Activated T-helper 17 cell treated with anti-CD3 and anti-CD28 coated beads, Interleukin-2, amount 50 U/mL, for 72 hours (primary cell): ENCODE measurements at regions not wholly inside any gene's neighbourhood (a gene's known extent, or its start where the extent isn't known, plus 50 kb on each side); places are given as distances from the start of the nearest gene placed in this dataset.

Experiments used
- ATAC-seq: fragments of 150-1000 bp; cut with Tn5 transposase; replicated peaks from 2 replicates; pipeline ENCODE4 v1.10.0; 2021; ENCODE audit warnings: mild to moderate bottlenecking, moderate library complexity
- H3K27ac Mint-ChIP-seq: one replicate; pipeline ENCODE4 v1.8.0; 2022; ENCODE audit warnings: mixed read lengths
- H3K27me3 Mint-ChIP-seq: one replicate; pipeline ENCODE4 v1.8.0; 2022; ENCODE audit warnings: mixed read lengths
- H3K36me3 Mint-ChIP-seq: one replicate; pipeline ENCODE4 v1.8.0; 2022; ENCODE audit warnings: low read depth, mild to moderate bottlenecking, mixed read lengths
- H3K4me1 Mint-ChIP-seq: one replicate; pipeline ENCODE4 v1.8.0; 2022; ENCODE audit warnings: mixed read lengths
- H3K4me3 Mint-ChIP-seq: one replicate; pipeline ENCODE4 v1.8.0; 2022; ENCODE audit warnings: mild to moderate bottlenecking, mixed read lengths
- H3K9me3 Mint-ChIP-seq: one replicate; pipeline ENCODE4 v1.8.0; 2022; ENCODE audit warnings: mixed read lengths

DNA sequence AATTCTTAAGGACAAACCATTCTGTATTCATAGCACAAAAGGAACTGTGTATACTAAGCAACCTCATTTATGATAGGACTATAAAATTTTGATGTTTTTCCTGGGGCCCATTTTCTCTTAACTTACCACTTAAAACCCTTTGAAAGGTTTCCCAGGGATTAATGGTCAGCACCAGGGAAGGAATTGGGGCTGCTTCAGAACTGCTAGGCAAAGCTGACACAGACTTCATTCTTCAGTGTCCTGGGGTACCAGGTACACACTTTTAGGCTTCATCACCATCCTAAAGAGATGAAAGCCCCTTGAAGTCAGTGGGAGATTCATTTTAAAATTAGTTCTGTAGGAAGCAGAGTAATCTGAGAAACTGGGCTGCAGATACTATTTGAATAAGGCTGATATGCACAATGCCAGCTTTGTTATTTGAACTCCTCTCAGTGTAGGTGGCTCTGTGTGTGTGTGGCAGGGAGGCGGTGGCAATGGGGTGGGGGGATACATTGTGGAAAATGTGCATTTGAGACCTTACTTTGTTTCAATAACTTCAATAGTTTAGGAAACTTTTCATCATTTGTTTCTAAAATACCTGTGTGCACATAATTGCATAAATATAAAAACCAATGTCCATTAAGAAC is 329.3 kb upstream of the DCN start:
- Mint-ChIP-seq H3K9me3 (no peaks in the 10 kb centered on the region), H3K4me3 (no peak overlapping the region), H3K27me3 (peaks cover 8% of the 10 kb centered on the region), H3K27ac (no peak overlapping the region), H3K36me3 (no peaks in the 10 kb centered on the region), H3K4me1 (no peaks in the 10 kb centered on the region)
- ATAC-seq: no peak

DNA sequence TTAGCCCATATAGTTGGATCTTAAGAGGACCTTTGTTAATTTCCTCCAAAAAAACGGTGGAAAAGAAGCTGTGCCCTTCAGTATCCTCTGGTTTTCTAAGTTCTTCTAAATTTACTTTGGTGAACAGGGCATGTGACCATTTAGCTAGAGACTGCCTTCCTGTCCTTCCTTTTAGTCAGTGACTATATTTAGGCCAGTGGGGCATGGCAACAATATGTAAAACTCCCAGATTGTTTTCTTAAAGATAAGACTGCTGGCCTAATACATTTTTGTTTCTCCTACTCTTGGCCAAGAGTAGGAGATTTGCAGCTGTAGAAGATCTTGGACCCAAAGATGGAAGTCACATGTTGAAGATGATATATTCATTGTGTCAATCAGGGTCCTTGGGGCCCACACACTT is 325.1 kb upstream of the DCN start:
- no peak overlapping the region for H3K27ac Mint-ChIP-seq
- no peaks in the 10 kb centered on the region for H3K27me3 Mint-ChIP-seq

DNA sequence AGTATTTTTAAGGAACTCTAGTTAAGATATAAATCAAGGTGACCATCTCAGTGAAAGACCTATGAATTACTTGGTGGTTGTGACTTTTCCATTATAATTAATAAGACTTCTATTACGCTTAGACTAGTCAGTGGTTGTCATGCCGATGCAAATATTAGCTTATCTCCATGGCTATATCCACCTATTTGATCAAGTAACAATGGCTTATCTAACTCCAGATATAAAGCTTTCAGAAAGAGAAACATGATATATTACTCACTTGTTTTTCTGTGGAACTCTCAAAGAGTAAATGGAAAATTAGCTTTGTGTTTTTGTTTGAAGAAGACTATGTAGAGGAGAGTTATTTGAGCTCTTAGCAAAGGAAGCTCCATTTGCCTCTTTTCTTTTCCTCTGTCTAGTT is 323.8 kb upstream of the DCN start:
- H3K27me3 Mint-ChIP-seq: no peaks in the 10 kb centered on the region
- H3K4me1 Mint-ChIP-seq: no peaks in the 10 kb centered on the region
- H3K27ac Mint-ChIP-seq: no peak overlapping the region
- H3K36me3 Mint-ChIP-seq: no peaks in the 10 kb centered on the region
- ATAC-seq: no peak
- H3K4me3 Mint-ChIP-seq: no peak overlapping the region
- H3K9me3 Mint-ChIP-seq: peaks cover 3% of the 10 kb centered on the region

More for the DNA sequence above, 325.1 kb upstream of the DCN start:
- no peaks in the 10 kb centered on the region for H3K36me3 Mint-ChIP-seq
- ATAC-seq: no peak
- no peaks in the 10 kb centered on the region for H3K4me1 Mint-ChIP-seq
- H3K9me3 Mint-ChIP-seq: no peaks in the 10 kb centered on the region
- no peak overlapping the region for H3K4me3 Mint-ChIP-seq

DNA sequence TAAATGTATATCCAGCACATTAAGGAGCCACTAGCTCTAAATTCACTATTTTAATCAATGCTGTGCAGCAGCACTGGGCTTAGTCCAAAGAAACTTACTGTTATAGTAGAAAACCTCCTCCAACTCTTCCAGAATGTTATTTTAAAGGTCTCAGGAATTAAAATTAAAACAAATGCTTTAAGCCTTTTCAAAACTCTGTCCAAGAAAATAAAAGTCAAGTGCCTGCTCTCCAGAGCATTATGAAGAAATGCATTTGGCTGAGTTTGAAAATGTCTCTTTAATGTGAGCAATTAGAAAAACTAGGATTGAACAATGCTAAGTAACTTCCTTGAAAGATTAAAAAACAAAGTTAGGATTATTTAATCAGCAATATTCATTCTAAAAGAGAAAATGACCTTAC is 322.4 kb upstream of the DCN start:
- no peak overlapping the region for H3K4me3 Mint-ChIP-seq
- ATAC-seq: no peak
- H3K27ac Mint-ChIP-seq: no peak overlapping the region
- no peaks in the 10 kb centered on the region for H3K27me3 Mint-ChIP-seq
- no peaks in the 10 kb centered on the region for H3K36me3 Mint-ChIP-seq
- H3K4me1 Mint-ChIP-seq: no peaks in the 10 kb centered on the region
- peaks cover 3% of the 10 kb centered on the region for H3K9me3 Mint-ChIP-seq

DNA sequence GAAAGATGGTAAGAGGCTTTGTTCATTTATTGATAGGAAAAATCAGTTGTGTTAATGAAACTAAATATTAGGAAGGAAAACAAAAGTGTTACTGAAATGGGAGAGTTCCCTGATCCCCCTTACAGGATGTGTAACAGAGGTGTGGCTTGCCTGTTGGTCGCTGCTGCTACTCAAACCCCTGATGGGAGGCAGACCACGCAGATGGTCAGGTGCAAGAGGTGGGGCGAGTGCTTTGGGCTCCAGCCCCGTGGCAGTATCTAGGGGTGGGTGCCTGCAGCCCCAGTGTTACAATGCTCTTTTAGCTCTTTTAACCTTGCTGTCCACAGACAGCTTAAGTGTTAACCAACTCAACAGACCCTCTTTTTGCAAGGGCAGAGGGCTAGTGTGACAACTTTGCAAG is 319.6 kb upstream of the DCN start:
- Mint-ChIP-seq H3K4me1 (no peaks in the 10 kb centered on the region), H3K36me3 (no peaks in the 10 kb centered on the region), H3K4me3 (no peak overlapping the region), H3K9me3 (peaks cover 3% of the 10 kb centered on the region), H3K27me3 (no peaks in the 10 kb centered on the region), H3K27ac (no peak overlapping the region)
- no peak for ATAC-seq

DNA sequence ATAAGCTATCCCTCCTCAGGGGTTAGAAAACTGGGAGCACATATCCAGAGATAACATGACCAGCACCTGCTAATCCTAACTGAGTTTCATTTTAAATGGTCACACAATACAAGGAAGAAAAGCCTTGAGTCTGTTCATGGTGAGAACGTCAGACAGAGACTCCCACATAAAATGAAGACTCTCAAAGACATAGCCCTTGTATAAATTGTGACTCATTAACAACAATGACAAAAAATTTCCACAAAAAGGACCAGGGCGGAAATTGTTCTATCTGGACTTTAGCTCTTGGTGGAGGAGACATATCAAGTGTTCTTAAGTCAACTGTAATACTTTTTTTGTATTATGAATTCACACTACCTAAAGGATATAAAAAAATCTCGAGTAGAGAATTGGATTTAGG is 313.7 kb upstream of the DCN start:
- Mint-ChIP-seq H3K27me3 (no peaks in the 10 kb centered on the region), H3K27ac (no peak overlapping the region), H3K4me1 (no peaks in the 10 kb centered on the region), H3K36me3 (no peaks in the 10 kb centered on the region), H3K9me3 (no peaks in the 10 kb centered on the region), H3K4me3 (no peak overlapping the region)
- ATAC-seq: no peak

DNA sequence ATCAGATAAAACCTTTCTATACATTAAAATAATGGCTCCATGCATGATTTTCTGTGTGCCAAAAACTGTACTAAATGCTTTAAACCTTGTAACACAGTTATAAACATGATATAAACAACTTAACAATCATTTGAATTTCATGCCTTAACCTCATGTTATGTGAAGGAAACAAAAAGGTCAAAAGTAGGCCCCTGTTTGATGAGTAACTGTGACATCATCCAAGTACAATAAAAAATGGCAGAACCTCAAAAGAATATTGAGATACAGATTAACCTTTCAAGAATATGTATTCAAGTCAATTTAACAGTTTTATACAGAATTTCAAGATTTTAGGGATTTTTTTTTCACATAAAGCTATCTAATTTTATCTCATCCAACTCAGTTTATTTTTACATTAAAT is 310.7 kb upstream of the DCN start:
- no peak overlapping the region for H3K4me3 Mint-ChIP-seq
- ATAC-seq: no peak
- no peaks in the 10 kb centered on the region for H3K9me3 Mint-ChIP-seq
- H3K27me3 Mint-ChIP-seq: no peaks in the 10 kb centered on the region
- no peaks in the 10 kb centered on the region for H3K36me3 Mint-ChIP-seq
- H3K27ac Mint-ChIP-seq: no peak overlapping the region
- no peaks in the 10 kb centered on the region for H3K4me1 Mint-ChIP-seq

DNA sequence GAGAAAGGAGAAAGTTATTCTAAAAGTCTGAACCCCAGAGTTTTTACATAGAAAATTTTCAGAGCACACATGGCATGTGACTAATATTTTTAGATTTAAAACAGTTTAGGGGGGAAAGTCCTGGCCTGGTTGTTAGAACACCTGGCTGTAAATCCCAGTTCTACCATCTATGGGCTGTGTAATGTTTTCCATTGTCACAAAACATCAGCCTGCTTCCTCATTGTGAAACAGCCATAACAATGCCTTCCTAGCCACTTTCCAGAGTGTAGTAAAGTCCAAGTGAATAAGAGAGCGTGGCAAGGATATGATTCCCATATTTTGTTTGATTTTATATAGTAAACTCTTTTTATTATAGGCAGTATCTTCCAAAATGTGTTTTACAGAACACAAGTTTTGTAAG is 310.0 kb upstream of the DCN start:
- Mint-ChIP-seq H3K27ac (no peak overlapping the region), H3K27me3 (no peaks in the 10 kb centered on the region), H3K36me3 (no peaks in the 10 kb centered on the region), H3K9me3 (no peaks in the 10 kb centered on the region), H3K4me1 (no peaks in the 10 kb centered on the region), H3K4me3 (no peak overlapping the region)
- ATAC-seq: no peak

DNA sequence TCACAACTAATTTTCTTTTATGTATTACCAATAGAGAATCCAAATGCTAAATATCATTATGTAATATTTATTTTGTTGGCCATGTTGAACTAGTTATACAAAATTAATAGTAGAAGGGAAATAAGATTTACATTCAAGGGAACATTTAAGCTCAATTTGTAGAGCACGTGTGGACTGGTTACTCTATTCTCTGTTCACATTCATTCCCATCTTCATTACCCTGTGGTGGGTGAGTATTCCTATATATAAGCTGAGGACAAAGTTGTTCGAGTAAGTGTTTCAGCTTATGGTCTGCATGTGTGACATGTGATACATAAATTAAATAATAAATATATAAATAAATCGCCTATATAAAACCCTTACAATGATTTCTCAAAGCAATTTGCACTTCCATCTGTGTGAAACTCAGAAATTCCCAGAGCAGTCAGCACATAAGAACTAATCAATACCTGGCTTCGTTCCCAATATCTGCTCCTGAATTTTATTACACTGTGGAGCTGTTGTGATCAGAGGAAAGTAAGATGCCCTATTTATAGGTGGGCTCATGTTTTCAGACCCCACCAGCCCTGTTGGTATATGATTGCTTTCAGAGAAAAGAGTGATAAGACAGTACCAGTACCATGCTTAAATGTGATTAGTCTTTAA is 308.2 kb upstream of the DCN start:
- Mint-ChIP-seq H3K27me3 (peaks cover 2% of the 10 kb centered on the region), H3K27ac (no peak overlapping the region), H3K9me3 (no peaks in the 10 kb centered on the region), H3K36me3 (no peaks in the 10 kb centered on the region), H3K4me1 (no peaks in the 10 kb centered on the region), H3K4me3 (no peak overlapping the region)
- ATAC-seq: no peak

DNA sequence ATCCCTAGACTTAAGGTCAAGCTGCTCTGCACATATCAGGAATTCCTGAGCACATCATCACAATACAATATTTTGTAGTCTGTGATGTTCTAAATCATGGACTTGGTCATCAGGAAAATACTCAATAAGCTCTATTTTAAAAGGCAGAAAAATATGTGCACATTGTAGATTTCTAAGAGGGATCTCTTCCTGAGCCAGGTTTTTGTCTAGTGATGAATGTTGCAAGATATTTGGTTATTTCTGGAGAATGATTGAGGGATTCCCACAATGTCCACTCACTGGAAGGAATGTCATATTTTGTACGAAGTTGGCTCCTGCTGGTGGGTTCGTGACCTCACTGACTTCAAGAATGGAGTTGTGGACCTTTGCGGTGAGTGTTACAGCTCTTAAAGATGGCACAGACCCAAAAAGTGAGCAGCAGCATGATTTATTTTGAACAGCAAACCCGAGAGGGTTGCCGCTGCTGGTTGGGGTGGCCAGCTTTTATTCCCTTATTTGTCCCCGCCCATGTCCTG is 300.9 kb upstream of the DCN start:
- Mint-ChIP-seq H3K36me3 (no peaks in the 10 kb centered on the region), H3K9me3 (no peaks in the 10 kb centered on the region), H3K4me3 (no peak overlapping the region), H3K27me3 (peaks cover 2% of the 10 kb centered on the region), H3K27ac (no peak overlapping the region), H3K4me1 (no peaks in the 10 kb centered on the region)
- ATAC-seq: no peak

DNA sequence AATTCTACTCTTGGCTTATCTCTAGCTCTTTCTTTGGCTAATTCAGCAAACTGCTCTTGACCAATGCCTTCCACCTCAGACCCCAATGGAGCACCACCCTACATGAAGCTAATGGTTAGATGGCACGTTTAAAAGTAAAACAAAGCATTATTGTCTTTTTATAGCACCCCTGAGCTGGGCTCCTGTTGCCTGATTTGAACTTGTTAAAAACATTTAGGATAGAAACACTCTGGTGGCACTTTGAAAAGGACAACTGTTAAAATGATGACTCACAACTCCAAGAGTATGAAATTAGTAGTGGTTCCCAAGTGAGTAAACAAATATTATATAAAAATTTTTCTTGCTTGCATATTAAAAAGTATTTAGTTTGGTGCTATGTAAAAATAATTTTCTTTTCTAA is 299.6 kb upstream of the DCN start:
- Mint-ChIP-seq H3K36me3 (no peaks in the 10 kb centered on the region), H3K27ac (no peak overlapping the region), H3K27me3 (peaks cover 2% of the 10 kb centered on the region), H3K4me1 (no peaks in the 10 kb centered on the region), H3K4me3 (no peak overlapping the region), H3K9me3 (no peaks in the 10 kb centered on the region)
- ATAC-seq: no peak

DNA sequence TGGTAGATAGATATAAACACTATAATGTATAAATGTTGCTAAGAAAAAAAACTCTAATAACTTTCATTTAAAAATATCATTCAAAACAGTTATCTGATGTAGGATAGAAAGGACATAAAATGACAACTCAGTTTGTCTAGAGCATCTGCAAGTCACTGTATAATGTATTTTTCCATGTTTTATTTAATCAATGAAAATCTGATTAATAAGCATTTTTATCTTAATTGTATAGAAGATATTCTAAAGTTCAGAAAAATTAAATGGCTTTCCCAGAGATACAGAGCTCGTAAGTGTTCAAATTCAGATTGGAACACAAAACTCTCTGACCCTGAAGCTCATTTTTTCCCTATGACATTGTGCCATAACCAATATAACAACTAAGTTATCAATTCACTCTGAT is 295.9 kb upstream of the DCN start:
- Mint-ChIP-seq H3K4me3 (no peak overlapping the region), H3K36me3 (no peaks in the 10 kb centered on the region), H3K27ac (no peak overlapping the region), H3K27me3 (no peaks in the 10 kb centered on the region), H3K4me1 (no peaks in the 10 kb centered on the region), H3K9me3 (no peaks in the 10 kb centered on the region)
- no peak for ATAC-seq

DNA sequence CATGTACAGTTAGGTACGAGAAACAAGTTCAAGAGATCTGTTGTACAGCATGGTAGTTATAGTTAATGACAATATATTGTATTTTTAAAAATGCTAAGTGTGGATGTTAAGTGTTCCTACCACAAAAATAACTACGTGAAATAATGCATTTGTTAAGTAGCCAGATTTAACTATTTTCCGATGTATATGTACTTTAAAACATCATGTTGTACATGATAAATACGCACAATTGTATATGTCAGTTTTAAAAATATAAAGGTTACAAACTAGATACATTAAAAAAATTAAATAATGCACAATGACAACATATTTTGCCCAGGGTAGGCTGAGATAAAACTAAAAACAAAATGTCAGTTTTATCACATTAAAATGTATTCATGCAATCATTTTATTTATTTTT is 285.1 kb upstream of the DCN start:
- no peak overlapping the region for H3K4me3 Mint-ChIP-seq
- no peaks in the 10 kb centered on the region for H3K27me3 Mint-ChIP-seq
- H3K36me3 Mint-ChIP-seq: no peaks in the 10 kb centered on the region
- H3K9me3 Mint-ChIP-seq: no peaks in the 10 kb centered on the region
- H3K27ac Mint-ChIP-seq: no peak overlapping the region
- no peaks in the 10 kb centered on the region for H3K4me1 Mint-ChIP-seq
- ATAC-seq: no peak

DNA sequence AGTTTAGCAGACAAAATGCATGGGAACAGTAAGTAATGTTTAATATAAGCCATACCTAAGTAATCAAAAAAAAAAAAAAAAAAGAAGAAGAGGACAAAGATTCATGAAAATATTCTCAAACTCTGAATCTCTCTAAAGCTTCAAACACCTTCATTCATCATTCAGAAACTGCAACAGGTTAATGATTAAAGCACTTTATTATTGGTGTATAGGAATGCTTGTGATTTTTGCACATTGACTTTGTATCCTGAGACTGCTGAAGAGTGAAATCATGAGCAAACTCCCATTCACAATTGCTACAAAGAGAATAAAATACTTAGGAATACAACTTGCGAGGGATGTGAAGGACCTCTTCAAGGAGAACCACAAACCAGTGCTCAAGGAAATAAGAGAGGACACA is 278.4 kb upstream of the DCN start:
- H3K4me3 Mint-ChIP-seq: no peak overlapping the region
- ATAC-seq: no peak
- no peaks in the 10 kb centered on the region for H3K9me3 Mint-ChIP-seq
- H3K36me3 Mint-ChIP-seq: no peaks in the 10 kb centered on the region
- no peak overlapping the region for H3K27ac Mint-ChIP-seq
- peaks cover 3% of the 10 kb centered on the region for H3K27me3 Mint-ChIP-seq
- no peaks in the 10 kb centered on the region for H3K4me1 Mint-ChIP-seq

DNA sequence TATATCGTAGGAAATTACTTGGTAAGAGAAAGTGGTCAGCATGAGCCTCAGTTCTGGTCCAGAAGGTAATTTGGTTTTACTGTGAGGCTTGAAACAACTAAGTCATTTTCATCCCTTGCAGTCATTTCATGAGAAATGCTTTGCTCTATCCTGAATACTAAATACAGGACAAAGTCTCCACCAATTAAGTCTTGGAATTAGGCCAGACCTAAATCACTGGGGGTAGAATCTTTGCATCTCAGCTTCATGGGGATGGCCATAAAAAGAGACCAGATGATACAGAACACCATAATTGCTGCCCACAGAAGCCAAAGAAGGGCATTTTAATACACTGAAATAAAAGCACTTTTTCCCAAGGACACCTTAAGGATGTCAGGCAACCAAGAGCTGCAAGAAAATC is 277.9 kb upstream of the DCN start:
- Mint-ChIP-seq H3K4me1 (no peaks in the 10 kb centered on the region), H3K9me3 (no peaks in the 10 kb centered on the region), H3K4me3 (no peak overlapping the region), H3K27ac (no peak overlapping the region), H3K36me3 (no peaks in the 10 kb centered on the region), H3K27me3 (peaks cover 3% of the 10 kb centered on the region)
- ATAC-seq: no peak

DNA sequence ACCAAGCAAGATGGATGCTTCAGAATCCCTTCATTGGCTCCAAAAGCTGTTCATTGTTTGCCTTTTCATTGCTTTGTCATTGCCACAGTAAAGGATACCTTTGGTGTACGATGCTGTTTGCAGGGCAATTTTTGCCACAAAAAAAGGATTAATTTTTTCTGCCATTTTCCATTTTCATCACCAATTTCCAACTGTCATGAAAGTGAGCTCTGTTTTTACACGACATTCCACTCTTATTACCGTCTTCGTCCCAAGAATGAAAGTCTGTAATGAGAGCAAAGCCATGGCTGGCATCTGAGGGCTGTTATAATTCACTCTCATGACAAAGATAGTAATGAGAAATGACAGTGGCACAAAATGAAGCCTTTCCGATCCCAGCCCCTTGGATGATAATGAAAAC is 272.7 kb upstream of the DCN start:
- Mint-ChIP-seq H3K4me1 (no peaks in the 10 kb centered on the region), H3K27ac (no peak overlapping the region), H3K27me3 (peaks cover 3% of the 10 kb centered on the region), H3K36me3 (no peaks in the 10 kb centered on the region), H3K9me3 (no peaks in the 10 kb centered on the region), H3K4me3 (no peak overlapping the region)
- ATAC-seq: no peak
